GM12864 (cell line): ENCODE measurements at regions not wholly inside any gene's neighbourhood (a gene's known extent, or its start where the extent isn't known, plus 50 kb on each side); places are given as distances from the start of the nearest gene placed in this dataset.

ENCODE experiments used
- DNase-seq: peaks from one replicate; pipeline ENCODE4 v3.0.0-alpha.2; 2011; ENCODE audit warnings: low read depth
- H3K4me3 ChIP-seq: 2 replicates; pipeline ENCODE4 v1.5.1; 2011; ENCODE audit warnings: mild to moderate bottlenecking, low read depth, low read length, control low read depth
- CTCF ChIP-seq: IDR thresholded peaks from 2 replicates; pipeline ENCODE4 v1.5.1; 2011; ENCODE audit warnings: low read depth, mild to moderate bottlenecking, moderate library complexity, low read length, control low read depth, inconsistent platforms; ENCODE audit errors: missing control alignments

DNA sequence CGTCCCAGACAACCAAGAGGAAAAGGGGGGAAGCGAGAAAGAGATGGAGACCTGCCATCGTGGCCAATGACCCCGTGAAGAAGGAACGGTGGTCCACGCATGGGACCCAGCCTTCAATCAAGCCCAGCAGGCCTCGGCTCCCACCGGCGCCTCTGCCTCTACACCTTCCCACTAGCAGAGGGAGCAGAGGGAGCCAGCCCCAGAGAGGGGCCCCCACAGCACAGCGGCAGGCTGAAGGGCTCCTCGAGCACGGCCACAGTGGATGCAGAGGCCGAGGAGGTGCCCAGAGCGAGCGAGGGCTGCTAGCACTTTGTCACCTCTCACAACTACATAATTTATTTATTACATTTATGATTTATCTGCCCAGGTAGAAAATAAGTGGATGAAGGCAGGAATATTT is 68.4 kb upstream of the TOPAZ1 start:
- no peak overlapping the region for H3K4me3 ChIP-seq
- TF ChIP-seq CTCF, result no peak
- DNase-seq, result no peak

DNA sequence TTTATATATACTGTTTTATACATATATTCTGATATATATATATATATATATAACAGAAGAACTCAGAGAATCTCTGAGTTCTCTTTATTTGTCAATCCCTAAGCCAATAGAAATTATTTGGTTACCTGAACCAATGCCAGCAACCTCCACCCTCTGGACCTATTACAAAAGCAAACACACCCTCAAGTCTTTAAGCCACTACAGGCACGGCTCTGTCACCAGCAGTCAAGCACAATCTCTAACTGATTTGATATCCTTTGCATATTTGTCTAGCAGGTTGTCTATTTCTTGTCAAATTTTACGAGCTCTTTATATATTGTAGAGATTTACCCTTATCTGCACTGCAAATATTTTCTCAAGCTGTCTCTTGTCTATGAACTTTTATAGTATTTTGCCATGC is 66.6 kb upstream of the TOPAZ1 start:
- no peak for DNase-seq
- TF ChIP-seq CTCF, result no peak
- no peak overlapping the region for H3K4me3 ChIP-seq

- no peak for DNase-seq
- no peak overlapping the region for H3K4me3 ChIP-seq
- TF ChIP-seq CTCF, result no peak
Measured at GRCh38 chr3:44179246-44179645, 62.4 kb upstream of the TOPAZ1 start.

GRCh38 chr3:44184319-44184953 is 57.2 kb upstream of the TOPAZ1 start:
- H3K4me3 ChIP-seq, result no peak overlapping the region
- DNase-seq, result peak; percentile 16
- no peak for TF ChIP-seq CTCF

GRCh38 chr3:44185396-44185915 is 56.2 kb upstream of the TOPAZ1 start:
- DNase-seq, result no peak
- no peak for TF ChIP-seq CTCF
- no peak overlapping the region for H3K4me3 ChIP-seq

- no peak overlapping the region for H3K4me3 ChIP-seq
- no peak for TF ChIP-seq CTCF
- no peak for DNase-seq
Measured at GRCh38 chr3:44186111-44186672, 55.5 kb upstream of the TOPAZ1 start.

DNA sequence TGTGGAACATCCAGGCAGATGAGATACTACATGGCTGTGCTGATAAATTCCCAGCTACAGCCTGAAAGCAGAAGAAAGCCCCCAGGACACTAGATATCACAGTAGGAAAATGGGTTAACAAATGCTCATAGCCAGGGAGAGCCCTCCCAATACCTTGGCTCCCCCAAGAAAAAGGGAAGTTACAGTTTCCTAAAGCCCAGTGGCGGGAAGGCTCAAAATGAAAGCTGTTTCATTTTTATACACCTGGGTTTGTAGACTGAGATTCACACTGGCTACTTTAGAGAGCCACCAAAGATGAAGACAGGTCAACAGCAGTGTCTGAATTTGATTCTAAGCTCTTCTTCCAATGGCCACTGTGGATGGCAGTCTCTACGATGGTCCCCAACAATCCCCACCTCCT is 55.0 kb upstream of the TOPAZ1 start:
- DNase-seq, result no peak
- no peak for TF ChIP-seq CTCF
- no peak overlapping the region for H3K4me3 ChIP-seq
